GM21390 (cell line): ENCODE measurements at regions not wholly inside any gene's neighbourhood (a gene's known extent, or its start where the extent isn't known, plus 50 kb on each side); places are given as distances from the start of the nearest gene placed in this dataset.
"Not testable (repeated sequence)": the region's sequence is repeated elsewhere in the genome, so short reads cannot be mapped to it uniquely, and the experiment has no call there.

ENCODE experiments used
- ATAC-seq: cut with Tn5 transposase; IDR thresholded peaks from one replicate; pipeline ENCODE4 v1.9.1; 2021; ENCODE audit not compliant: unreplicated experiment

DNA sequence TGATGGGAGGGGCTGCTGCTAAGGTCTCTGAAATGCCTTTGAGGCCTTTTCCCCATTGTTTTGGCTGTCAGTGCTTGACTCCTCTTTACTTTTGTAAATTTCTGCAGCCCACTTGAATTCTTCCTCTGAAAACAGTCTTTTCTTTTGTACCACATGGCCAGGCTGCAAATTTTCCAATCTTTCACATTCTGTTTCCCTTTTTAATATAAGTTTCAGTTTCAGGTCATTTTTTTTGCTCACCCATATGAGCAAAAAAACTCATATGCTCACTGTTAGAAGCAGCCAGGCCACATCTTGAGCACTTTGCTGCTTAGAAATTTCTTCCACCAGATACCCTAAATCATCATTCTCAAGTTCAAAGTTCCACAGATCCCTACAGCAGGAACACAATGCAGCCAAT is 234.6 kb upstream of the ADRA1B start:
- ATAC-seq = no peak

GRCh38 chr5:159682623-159683022 is 233.7 kb upstream of the ADRA1B start:
- no peak for ATAC-seq

DNA sequence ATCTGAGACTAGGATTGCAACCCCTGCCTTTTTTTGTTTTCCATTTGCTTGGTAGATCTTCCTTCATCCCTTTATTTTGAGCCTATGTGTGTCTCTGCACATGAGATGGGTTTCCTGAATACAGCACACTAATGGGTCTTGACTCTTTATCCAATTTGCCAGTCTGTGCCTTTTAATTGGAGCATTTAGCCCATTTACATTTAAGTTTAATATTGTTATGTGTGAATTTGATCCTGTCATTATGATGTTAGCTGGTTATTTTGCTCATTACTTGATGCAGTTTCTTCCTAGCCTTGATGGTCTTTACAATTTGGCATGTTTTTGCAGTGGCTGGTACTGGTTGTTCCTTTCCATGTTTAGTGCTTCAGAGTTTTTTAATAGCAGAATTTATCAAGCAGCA is 228.4 kb upstream of the ADRA1B start:
- not testable (repeated sequence) for ATAC-seq

GRCh38 chr5:159695741-159696294 is 220.5 kb upstream of the ADRA1B start:
- no peak for ATAC-seq

DNA sequence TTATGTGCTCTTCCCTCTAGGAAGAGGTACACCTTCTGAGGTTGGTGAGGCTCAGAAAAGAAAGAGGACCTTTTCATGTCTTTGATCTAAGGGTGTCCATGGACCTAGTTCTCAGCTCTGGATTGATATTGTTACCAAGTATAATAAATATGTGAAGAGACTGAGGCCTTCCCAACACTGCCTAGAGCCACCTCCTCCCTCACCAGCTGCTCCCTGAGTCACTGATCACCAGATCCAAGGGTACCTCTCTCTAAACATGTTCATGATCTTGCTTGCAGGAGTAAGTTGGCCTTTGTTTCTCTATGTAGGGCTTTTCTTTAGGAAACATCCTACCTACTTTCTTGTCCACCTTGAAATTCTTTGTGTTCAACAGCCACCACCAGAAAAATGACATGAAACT is 218.8 kb upstream of the ADRA1B start:
- no peak for ATAC-seq

DNA sequence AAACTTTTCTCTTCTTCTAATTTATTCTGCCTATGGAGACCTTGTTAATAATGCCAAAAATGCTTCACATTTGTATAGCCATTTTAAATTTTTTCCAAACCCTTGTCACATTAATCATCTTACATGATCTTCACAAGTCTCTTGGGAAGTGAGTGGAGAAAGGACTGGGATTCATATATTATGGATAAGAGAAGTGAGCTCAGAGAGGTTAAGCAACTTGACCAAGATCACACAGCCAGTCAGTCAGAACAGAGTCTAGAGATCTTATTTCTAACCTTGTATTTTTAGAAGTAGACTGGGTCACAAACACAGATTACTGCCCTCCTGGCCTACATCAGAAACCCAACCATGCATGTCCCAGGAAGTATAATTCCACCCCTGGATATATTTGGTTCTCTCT is 218.0 kb upstream of the ADRA1B start:
- ATAC-seq = no peak

DNA sequence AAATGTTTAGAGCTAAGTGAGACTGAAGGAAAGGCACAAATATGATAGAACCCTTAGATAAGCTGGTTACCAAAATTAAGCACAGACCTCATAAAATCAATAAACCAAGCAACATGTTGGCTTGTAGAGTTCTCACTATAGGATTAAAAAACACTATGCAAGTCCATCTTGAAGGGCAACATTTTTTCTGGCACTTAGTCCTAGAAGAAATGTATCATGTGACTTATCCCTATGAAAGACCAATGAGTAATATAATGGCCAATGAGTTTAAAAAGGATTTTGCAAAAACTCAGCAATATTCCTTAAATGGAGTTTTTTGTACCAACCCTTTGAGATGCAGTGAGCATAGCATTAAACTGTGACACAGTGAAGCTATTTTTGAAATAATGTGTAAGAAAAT is 216.3 kb upstream of the ADRA1B start:
- no peak for ATAC-seq

GRCh38 chr5:159702301-159702700 is 214.0 kb upstream of the ADRA1B start:
- ATAC-seq = no peak

GRCh38 chr5:159702826-159703225 is 213.5 kb upstream of the ADRA1B start:
- no peak for ATAC-seq

GRCh38 chr5:159704160-159704559 is 212.1 kb upstream of the ADRA1B start:
- no peak for ATAC-seq

- no peak for ATAC-seq
These were observed 210.3 kb upstream of the ADRA1B start for GRCh38 chr5:159705948-159706347.

DNA sequence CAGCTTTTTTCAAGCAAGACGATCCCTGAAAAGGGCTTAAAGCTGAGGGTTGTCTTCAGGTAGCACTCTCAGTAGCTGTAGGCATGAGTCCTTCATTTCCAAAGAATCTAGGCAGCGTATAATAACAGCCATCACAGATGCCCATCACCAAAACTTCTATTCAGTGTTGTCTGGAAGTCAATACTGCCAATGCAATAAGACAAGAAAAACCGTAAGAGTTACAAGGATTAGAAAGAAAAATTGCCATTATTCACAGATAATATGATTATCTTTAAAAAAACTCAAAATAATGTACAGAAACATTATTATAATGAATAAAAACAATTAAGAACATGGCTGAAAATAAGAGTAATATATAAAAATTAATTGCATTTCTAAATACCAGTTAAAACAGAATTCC is 208.2 kb upstream of the ADRA1B start:
- no peak for ATAC-seq

DNA sequence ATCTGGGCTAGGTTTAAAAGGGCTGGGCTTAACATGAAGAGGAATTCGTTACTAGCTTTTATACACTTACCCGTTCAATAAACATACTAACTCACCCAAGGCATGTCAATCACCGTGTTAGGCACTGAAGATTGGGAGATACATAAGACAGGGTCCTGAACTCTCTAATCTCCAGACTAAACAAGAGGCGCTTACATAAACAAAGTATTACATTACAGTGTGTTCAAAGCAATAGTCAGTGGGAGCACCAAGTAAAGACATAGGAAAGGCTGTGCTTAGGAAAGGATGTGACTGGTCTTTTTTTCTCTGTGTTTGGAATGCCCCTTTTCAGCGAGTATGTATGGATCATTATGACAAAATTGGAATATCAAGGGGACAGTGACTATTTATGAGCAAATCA is 203.6 kb upstream of the ADRA1B start:
- ATAC-seq = no peak

DNA sequence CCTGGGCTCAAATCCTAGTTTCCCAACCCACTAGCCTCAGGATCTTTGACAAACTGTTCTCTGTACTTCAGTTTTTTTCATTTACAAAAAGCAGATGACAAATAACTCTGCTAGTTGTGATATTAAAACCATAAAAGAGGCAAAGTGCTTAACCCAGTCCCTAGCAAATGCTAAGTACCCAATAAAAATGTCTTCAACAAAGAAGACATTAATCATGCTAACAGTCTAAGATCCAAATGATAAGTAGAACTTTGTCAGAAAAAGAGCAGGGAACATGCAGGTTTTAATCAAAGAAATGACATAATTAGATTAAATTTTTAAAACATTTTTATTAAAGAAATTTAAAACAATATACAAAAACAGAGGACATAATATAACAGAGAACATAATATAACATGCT is 203.0 kb upstream of the ADRA1B start:
- no peak for ATAC-seq

DNA sequence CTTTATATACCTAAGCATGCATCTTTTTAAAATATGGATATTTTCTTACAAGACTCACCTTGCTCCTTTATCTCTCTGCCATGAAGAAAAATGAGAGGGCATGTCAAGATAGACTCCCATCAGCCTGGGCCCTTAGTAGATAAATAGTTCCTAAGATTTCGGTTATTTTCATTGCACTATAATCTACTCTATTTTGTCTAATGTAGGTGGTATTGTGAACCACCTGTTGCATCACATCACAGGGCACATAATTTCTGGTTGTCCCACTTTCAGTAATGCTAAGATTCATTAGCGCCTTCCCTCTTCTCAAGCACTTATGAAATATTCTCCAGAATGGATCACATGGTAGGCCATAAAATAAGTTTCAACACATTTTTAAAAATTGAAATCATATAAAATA is 202.5 kb upstream of the ADRA1B start:
- no peak for ATAC-seq

DNA sequence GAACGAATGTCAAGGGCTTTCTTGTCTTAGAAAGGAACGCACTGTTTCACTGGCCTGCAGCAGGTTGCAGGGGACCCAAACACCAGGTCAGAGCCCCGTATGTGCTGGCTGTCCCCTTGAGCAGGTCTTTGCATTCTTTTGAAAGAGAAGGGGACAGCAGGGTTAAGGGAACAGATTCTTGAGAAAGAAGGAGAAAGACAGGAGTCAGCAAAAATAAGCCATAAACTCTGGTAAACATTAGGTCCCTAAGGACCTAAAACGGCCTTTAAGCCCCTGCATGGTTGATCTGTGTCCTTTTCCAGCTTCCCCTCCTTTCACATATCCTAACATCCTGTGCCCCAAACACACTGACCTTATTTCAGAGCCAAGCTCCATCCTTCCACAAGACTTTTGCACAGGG is 190.8 kb upstream of the ADRA1B start:
- no peak for ATAC-seq

- ATAC-seq = no peak
These were observed 189.1 kb upstream of the ADRA1B start for GRCh38 chr5:159727167-159727566.

GRCh38 chr5:159730285-159730684 is 186.0 kb upstream of the ADRA1B start:
- no peak for ATAC-seq

GRCh38 chr5:159732220-159732619 is 184.1 kb upstream of the ADRA1B start:
- ATAC-seq = no peak

- no peak for ATAC-seq
These were observed 181.9 kb upstream of the ADRA1B start for GRCh38 chr5:159734366-159734765.

DNA sequence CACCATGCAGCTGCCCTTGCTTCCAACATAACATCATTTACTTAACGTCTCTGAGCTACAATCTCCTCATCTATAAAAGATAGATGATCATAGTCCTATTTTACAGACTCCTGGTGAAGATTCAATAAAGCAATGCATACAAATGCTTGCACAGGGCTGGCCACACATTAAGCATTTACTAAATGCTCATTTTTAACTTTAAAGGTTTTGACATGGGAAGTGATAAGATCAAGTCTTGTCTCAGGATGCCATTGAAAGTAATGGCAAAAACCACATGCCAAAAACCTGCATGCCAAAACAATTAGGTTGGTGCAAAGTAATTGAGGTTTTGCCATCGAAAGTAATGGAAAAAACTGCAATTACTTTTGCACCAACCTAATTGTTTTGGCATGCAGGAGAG is 181.2 kb upstream of the ADRA1B start:
- ATAC-seq = no peak

- no peak for ATAC-seq
These were observed 180.3 kb upstream of the ADRA1B start for GRCh38 chr5:159735749-159736660.

DNA sequence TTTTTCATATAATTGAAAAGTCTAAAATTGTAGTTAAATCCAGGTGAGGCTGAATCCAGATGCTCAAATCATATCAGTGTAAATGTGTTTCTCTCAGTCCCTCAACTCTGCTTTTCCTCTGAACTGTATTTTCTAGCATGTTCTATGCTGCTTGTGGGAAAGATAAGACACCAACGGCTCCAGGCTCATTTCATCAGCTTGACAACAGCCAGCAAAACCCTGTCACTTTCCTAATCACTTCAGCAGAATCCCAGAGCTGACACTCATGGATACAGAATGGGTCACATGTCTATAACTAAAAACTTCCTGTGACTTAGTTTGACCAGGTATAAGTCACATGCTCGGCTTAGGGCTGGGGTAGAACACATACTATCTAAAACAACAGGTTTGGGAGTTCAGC is 179.4 kb upstream of the ADRA1B start:
- ATAC-seq = no peak
